Glomerular visceral epithelial cell (primary cell): ENCODE measurements at regions not wholly inside any gene's neighbourhood (a gene's known extent, or its start where the extent isn't known, plus 50 kb on each side); places are given as distances from the start of the nearest gene placed in this dataset.

Source experiments
- DNase-seq: peaks from one replicate; pipeline ENCODE4 v3.0.0-alpha.2; 2016; ENCODE audit errors: extremely low spot score

DNA sequence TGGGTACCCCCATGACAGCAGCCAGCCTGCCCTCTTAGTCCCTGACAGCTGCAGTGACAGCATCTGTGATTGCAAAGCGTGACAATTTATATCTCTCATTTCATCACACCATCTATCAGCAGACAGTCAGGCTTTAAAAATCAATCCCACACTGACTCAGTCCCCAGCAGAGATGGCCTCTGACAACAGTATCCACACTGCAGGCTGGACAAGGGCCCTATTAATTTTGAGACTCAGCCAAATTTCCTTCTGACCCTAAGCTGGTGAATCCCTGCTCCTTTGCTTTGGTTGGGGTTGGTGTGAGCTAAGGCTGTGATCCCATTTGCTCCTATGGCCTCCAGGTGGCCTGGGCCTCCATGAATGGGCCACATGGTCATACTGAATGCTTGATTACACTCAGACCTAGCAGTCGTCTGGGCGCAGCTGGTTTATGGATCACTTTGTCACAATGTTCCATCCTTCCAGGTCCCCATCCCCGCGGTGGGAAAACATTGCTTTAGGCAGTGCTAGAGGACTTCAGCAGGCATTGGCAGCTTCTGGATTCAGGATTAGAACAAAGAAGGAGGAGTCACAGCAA, 68.2 kb upstream of the B3GAT1 start:
- no peak for DNase-seq

DNA sequence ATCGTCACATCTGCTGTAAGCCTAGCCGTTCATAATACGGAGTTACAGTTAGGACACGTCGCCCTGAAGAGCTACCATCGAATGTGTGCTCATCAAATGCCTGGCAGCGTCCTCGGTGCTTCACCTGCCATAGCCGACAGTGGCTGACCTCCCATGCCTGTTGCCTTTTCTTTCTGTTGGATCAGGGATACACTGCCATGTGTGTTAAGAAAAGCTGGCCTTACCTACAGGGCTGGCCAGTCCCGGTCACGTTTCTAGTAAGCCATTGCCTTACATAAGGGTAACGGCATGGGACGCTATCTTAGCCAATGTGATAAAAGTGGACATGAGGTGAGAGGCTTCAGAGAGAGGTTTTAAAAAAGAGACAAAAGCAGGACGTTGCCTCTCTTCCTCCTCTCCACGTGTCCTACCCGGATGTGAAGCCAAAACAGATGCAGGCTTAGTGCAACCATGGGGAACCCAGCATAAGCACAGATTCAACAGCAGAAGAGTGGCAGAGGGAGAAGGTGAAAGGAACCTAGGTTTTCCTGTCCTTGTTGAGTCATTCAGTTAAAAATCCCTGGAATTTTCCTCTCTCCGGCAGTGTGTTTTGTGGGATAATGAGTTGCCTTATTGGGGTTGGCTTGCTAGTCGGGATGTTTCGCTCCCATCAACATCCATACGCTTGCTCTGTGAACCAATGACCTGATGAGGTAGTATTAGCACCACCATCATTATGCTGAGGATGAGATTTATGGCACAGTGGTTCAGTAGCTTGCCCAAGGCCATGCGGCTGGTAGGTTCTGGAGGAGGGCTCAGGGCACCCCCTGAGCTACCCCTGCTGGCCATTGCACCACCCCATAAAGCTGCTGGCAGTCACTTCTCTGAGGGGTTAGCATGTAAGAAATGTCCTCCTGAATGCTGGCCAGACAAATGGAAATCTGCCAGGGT, 67.4 kb upstream of the B3GAT1 start:
- no peak for DNase-seq

DNA sequence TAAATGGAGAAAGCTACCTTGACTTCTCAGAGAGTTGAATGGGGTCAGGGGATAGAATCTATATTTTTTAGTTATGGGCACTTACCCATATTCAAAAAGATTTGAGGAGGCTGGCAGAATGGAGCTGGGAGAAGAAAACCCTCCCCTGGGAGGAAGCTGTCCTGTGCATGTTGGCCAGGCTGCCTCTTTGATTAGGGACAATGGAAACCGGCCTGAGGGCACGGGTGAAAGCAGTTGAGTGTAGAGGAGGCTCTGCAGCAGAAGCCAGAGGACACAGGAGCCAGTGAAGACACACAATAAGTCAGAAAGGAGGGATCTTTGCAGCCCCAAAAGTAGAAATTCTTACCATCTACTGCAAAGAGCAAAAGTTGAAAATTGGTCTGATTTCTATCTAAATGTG, 66.6 kb upstream of the B3GAT1 start:
- no peak for DNase-seq

DNA sequence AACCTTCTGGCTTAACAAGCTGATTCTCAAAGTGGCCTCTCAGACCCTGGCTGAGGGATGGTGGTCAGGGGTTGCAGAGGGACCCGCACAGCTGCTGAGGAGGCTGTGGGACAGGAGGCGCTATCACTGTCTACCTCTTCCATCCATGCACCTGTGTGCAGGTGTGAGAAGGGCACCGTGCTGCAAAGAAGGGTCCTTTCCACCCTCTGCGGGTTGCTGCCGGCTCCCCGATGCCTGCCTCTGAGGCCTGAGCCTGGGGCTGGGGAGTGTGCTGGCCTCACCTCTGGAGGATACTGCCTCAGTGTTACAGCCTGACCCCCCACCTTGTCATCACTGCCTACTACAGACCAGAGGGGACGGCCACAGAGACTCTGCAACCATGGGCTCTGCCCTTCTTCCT, 66.1 kb upstream of the B3GAT1 start:
- no peak for DNase-seq

DNA sequence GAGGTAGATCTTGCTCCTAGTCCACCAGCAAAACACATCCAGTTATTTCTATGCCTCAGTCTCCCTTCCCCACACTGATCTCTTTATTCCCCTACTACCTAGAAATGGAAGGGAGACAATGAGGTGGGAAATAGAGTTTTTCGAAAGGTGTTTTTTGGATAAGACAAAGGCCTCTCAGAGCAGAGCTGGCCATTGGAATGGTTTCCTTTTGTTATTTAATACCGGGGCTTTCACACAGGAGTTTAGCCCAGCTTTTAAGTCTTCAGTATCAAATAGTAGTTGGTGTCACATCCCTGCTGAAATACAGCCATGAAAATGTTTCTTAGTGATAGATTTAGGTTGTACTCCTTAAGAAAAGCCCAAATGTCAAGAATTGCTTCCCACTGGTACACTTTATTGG, 65.4 kb upstream of the B3GAT1 start:
- no peak for DNase-seq

DNA sequence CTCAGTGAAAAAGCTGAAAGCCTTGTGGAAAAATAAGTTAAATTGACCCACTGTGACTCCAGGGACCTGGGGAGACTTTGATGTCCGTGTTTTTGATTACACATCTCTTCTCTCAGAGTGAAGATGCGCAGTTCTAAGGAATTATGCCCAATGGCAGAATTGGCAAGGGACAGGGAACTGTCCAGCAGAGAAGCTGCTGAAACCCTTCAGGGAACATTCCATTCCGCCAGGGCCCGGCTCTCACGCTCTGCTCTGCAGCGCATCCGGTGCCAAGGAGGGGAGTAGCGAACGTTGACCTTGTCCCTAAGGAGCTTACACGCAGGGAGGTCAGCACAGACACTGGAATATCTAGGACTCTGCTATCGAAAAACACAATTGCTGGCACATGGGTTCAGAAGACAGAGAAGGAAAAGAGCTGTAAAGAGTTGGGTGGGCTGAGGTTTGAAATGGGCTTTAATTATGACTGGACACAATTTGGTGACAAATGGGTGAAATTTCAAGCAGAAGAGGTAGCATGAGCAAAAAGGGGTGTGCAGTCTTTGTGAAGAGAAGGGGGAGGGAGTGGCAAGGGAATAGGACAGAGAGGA, 64.5 kb upstream of the B3GAT1 start:
- no peak for DNase-seq

DNA sequence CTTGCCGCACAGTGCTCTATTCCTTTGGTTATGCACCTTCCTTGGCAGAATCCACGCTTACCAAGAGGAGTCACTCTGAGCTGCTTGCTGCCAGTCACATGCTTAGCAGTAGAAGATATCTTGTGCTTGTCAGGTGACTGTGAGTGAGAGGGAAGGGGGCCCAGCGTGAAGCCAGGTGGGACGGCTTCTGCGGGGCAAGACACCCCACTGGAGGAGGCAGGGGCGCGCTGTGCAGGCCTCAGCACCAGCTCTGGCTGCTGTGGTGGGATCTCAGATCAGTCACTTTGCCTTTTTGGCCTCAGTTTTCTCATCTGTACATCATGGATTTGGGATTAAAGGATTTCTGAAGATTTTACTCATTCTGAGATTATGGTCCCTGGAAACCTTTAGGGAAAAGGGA, 63.9 kb upstream of the B3GAT1 start:
- no peak for DNase-seq

DNA sequence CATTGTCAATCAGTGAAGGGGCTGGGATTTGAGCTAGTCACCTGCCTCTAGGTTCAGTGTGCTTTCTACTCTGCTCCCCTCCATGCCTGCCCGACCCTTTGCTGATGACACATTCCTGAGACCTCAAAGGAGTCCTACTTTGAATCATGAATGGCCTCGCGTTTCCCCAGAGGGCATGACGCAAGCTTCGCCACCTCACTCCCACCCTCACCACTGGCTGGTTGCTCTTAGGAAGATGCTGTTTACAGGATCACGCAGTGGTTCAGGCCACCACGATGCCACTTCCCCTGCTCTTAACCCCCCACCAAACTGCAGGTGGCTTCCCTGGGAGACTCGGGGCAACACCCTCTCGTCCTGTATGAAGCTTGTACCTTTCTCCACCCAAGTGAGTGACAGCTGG, 62.9 kb upstream of the B3GAT1 start:
- no peak for DNase-seq

DNA sequence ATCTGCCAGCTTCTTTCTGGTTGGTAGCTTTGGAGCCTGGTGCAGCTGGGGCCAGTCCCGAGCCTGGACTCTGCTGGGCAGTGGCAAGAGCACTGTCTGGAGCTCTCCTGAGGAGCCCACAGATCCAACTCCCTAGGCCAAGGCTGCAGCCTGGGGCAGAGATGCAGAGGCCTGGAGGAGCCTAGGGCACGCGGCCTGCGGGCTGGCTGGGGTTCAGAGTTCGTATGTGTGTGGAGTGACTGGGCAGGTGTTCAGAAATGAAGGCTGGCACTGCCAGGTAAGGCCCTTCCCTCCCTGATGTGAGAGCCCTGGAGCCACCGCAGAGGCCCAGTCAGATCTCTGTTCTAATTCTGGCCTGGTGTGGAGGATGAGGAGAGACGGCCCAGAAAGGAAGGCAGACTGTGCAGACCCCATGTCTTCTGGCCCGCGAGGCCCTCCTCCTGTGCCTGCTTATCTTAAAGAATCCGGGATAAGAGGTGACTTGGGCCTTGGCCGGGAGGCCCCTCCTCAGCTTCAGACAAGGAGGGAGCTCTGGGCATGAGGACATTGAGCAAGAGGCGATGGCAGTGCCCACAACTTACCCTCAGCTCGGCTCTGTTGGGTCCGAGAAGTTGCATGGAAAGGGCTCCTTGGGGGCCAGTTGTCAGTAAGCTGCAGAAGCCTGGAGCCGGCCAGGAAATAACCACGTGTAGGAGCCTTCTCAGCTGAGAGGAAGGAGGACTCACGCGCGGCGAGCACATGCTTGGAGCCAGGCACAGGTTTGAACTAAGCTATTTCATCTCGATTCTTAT, 62.2 kb upstream of the B3GAT1 start:
- DNase-seq = no peak

DNA sequence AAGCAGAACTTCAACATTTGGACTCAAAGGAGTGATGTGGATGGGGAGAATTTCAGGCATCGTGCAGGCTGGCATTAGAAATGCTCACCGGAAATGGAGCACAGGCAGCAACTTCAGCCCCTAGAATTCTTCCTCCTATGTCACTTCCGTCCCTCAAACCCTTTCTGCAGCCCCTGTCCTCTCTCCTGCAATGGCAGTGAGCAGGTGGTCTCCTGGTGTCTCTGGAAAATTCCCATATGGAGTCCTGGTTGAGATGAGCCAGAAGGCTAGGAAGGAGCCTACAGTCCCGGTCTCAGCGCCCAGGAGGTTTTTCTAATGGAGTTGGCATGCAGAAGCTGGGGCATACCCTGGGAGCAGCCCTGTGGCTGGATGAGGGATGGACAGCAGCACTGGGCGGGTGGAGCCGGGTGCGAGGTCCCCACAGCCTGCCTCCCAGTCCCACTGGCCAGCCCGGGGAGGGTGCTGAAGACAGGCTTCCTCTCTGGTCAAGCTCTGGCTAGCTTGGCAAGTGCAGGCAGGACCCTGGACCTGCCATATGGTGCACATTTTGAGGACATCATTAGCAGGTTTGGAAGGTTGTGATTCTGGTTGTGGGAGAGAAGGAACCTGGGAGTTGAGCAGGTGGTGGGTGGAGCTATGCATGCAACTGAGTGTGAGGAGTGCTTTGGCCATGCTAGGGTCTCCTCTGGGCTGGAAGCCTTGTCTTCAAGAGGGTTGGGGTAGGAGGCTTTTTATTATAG, 59.8 kb upstream of the B3GAT1 start:
- no peak for DNase-seq

DNA sequence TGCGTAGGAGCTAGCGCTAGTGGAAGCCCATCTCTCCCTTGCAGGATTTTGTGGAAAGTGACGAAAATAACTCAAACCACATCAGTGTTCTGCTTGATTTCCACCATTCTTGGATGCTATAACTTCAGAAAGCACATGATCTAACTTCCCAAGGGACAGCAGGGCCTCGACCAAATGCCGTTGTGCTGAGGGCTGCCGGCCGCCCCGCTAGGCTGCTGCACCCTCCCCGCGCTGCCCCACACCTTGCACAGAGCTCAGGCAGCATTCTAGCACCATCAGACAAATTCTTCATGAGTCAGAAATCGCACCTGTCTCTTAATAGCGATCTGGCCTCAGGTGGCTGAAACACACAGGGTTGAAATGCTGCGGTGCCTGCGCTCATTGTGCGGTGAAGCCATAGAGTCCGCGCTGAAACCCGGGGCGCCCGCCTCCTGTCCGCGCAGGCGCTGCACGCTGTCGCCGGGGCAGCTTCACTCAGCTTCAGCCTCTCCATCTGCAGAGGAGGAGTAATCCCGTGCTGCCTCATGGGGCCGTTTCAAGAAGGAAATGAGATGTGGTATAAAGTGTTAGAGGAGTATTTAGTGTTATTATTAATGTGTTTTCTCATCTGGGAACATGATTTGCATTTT, 59.2 kb upstream of the B3GAT1 start:
- no peak for DNase-seq

DNA sequence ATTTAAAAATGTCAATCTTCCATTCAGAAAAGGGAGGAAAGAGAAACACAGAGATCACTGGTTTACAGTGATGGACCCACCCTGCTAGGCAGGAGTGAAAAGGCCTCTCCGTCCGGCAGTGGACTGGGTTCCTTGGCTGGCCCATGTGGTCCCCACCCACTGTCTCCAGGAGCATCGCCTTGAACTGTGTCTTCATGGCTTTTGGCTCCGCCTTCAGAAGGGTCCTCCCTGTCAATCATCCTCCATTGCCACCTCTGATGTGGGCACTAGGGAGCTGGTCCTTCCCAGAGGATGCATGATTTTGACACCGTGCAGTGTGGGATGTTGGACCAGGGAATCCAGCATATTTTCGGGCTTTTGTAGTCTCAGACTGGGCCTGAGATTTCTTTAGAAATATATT, 58.2 kb upstream of the B3GAT1 start:
- DNase-seq = no peak

DNA sequence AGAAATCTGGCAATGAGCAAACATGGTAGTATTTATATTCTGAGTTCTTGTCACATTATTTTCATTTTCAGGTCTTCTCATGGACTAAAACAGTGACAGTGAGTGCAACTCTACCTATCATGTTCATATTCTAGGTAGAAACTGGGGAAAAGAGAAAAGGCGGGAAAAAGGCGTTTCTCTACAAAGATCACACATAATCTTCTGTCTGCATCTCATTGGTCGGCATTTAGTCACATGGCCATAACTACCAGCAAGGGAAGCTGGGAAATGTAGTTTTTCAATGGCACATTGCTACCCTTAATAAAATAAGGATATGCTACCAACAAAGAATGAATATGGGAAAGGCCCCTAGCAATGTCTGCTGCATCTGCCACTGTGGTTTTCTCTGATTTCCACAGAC, 57.6 kb upstream of the B3GAT1 start:
- no peak for DNase-seq

DNA sequence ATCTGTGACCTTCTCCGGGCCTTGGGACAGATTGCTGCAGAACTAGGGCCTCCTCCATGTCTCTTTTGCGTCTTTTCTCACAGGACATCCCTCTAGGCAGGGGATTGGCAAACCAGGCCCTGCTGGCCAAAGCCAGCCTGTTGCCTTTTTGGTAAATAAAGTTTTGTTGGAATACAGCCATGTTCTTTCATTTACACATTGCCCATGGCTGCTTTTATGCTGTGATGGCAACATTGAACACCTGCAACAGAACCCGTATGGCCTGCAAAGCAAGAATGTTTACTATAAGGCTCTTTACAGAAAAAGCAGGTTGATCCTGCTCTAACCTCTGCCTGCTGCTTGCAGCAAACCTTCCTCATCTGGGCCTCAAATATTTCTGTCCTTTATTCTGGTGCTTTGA, 56.8 kb upstream of the B3GAT1 start:
- DNase-seq = no peak

DNA sequence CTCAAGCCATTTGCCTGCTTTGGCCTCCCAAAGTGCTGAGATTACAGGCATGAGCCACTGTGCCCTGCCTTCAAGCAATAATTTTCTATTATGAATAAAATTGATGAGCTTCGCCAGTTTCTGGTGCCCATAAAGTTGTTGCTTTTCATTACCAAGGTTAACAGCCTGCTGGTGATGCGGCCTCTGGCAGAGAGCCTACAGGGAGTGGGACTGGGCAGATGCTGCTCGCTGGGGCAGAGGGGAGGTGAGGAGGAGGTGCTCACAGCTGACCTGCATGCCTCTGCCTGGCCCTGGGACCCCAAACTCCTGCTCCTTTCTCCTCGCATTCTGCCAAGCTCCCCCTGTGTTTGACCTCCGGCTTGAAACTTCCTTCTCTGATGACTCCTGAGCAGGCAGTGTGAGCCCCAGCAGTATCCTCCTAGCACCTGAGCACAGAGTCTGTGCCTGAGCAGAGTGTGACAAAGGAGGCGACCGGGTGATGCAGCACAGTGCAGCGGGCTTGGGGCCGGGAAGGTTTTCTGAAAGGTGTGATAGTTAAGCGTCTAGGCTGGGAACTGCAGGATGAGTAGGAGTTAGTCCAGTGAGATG, 56.1 kb upstream of the B3GAT1 start:
- no peak for DNase-seq

DNA sequence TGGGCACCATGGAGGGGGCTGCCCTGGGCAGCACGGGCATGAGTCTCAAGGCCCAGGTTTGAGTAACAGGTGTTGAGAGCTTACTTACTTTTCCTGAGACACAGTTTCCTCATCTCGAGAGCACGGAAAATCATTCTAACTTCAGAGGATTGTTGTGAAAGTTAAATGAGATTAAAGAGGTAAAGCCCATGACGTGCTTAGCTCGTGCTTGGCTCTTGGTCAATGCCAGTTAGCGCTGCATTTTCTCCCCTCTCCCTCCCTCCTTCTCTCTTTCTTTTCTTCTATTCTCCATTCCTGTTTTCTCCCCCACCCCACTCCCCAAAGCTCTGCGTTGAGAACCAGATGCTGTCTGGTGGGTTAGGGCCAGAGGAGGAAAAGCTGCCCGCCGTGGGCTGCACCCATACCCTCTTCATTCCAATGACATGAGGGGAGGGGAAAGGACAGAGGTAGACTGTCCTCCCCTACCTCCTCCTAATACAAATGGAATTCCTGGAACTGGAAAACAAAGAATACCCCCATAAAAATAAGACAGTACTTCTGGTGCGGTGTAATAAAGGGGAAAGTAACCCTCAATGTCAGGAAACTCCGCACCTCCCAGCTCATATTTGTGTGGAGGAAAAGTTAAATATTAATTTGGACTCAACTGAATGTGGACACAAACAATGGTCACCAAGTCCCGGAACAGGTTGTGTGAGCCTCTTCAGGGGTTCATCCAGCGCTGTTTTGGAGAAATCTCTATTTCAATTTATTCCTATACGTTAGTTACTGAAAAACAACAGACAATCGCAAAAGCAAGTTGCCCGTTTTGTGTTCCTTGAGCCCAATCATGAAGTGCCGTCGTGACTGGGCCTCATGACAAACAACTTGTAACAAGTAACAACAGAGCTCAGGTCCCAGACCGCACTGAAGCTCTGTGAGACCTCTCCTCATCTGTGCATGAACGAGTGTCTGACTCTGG, 54.8 kb upstream of the B3GAT1 start:
- no peak for DNase-seq

DNA sequence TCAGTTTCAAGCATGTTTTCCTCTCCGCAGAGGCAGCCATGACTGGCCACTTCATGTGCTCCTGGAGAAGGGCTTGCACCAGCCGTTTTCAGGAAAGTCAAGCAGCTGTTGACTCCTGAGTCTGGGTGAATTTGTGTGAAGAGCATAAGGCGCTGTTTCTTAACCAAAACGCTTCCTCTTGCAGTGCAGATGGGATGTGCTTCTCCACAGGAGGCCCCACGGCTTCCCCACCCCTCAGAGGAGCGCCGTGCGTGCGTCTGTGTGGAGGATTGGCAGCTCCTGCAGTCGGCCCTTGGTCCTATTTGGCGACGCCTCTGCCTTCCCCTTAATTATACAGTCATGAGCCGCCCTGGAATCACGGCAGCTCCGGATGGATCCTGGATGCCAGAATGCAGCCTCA, 54.1 kb upstream of the B3GAT1 start:
- no peak for DNase-seq

DNA sequence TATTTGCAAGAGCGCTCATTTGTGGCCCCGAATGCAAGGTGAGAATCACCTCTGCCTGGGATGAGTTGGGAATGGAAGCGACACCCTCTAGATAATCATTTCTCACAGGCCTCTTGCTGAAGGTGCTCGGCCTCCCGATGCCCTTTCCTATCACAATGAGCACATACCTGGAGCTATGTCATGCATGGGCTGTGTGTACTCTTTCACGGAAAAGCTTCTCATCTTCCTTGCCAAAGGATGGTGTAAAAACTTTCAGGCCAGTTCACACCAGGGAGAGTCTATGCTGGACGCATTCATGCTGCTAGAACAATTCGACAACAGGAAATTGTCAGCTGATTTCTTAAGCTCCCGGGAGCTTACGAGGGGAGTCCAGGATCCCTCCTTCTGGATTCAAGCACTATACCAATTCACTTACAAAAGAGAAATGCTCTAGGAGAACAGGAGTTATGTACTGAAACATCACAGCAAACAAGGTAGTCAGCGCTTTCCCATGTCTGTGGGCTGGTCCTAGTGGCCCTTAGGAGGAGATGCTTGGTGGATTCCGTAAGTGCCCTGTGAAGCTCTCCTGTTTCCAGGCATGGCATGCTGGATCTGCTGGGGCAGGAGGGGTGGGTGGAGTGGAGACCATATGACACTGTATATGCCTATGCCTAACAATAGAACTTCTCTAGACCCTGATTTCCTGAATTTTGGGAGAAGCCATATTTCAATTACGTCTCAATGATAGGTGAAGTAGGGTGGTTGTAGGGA, 53.1 kb upstream of the B3GAT1 start:
- DNase-seq = no peak

DNA sequence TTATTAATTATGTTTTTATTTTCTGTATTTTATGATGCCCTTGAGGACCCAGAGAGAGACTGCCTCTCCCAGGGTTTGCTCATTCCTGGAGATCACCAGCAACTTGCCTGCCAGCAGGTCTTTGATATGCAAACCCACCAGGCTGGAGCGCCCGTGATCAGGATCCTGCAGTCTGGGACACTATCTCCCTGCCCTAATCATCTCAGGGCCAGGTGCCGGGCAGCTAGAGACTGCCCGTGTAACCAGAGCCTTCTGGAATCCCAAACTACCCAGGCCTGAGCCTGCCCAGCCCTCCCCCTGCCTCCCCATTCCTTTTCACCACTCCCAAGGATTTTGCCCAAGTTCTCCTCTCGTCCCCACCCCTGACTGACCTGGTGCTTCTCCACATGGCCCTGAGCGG, 52.2 kb upstream of the B3GAT1 start:
- no peak for DNase-seq
